ENCODE measurements at regions not wholly inside any gene's neighbourhood (a gene's known extent, or its start where the extent isn't known, plus 50 kb on each side); places are given as distances from the start of the nearest gene placed in this dataset.

- no peak for DNase-seq (ENCODE audit: low spot score)
- no peaks in the 10 kb centered on the region for H3K4me1 Mint-ChIP-seq (ENCODE audit: low read depth)
- no peak overlapping the region for H3K27ac Mint-ChIP-seq (ENCODE audit: unreplicated experiment)
- no peaks in the 10 kb centered on the region for H3K36me3 Mint-ChIP-seq (ENCODE audit: low read depth)
- H3K9me3 Mint-ChIP-seq (ENCODE audit: low read depth) = no peaks in the 10 kb centered on the region
- no peaks in the 10 kb centered on the region for H3K27me3 Mint-ChIP-seq (ENCODE audit: low read depth)
- H3K4me3 Mint-ChIP-seq (ENCODE audit: unreplicated experiment) = no peak overlapping the region
- no peak for TF ChIP-seq CTCF (IDR thresholded peaks at IDR 0.05)
Observed at GRCh38 chr12:70069221-70070105, 173.8 kb upstream of the CNOT2 start.

- H3K9me3 Mint-ChIP-seq (ENCODE audit: low read depth) = no peaks in the 10 kb centered on the region
- TF ChIP-seq CTCF (IDR thresholded peaks at IDR 0.05) = no peak
- no peaks in the 10 kb centered on the region for H3K4me1 Mint-ChIP-seq (ENCODE audit: low read depth)
- no peak overlapping the region for H3K4me3 Mint-ChIP-seq (ENCODE audit: unreplicated experiment)
- no peak overlapping the region for H3K27ac Mint-ChIP-seq (ENCODE audit: unreplicated experiment)
- no peaks in the 10 kb centered on the region for H3K27me3 Mint-ChIP-seq (ENCODE audit: low read depth)
- no peaks in the 10 kb centered on the region for H3K36me3 Mint-ChIP-seq (ENCODE audit: low read depth)
- no peak for DNase-seq (ENCODE audit: low spot score)
Observed at GRCh38 chr12:70070494-70071007, 172.7 kb upstream of the CNOT2 start.

DNA sequence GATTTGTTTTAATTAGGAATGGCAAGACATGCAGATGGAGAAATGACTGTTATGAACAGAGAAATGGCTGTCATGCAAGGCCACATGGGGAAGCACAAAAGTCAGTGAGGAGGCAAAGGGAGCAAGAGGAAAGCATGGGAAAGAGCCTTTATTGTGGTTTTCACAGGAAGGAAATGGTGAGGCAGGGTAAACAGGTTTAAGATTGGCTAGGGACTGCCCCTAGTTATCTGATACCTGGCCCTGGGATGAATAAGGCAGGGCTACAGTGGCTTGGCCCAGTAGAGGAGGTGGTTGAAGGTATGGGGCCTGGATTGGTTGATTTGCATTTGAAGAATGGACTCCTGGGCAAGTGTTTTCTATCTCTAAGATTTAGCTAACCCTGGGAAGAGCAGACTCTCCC is 168.7 kb upstream of the CNOT2 start:
- no peaks in the 10 kb centered on the region for H3K27me3 Mint-ChIP-seq (ENCODE audit: low read depth)
- H3K36me3 Mint-ChIP-seq (ENCODE audit: low read depth) = no peaks in the 10 kb centered on the region
- H3K9me3 Mint-ChIP-seq (ENCODE audit: low read depth) = no peaks in the 10 kb centered on the region
- DNase-seq (ENCODE audit: low spot score) = no peak
- no peak overlapping the region for H3K27ac Mint-ChIP-seq (ENCODE audit: unreplicated experiment)
- H3K4me1 Mint-ChIP-seq (ENCODE audit: low read depth) = no peaks in the 10 kb centered on the region
- no peak for TF ChIP-seq CTCF (IDR thresholded peaks at IDR 0.05)
- H3K4me3 Mint-ChIP-seq (ENCODE audit: unreplicated experiment) = no peak overlapping the region

GRCh38 chr12:70077441-70077840 is 165.8 kb upstream of the CNOT2 start:
- Mint-ChIP-seq H3K36me3 (ENCODE audit: low read depth) (no peaks in the 10 kb centered on the region), H3K9me3 (ENCODE audit: low read depth) (peaks cover 2% of the 10 kb centered on the region), H3K4me3 (ENCODE audit: unreplicated experiment) (no peak overlapping the region), H3K27ac (ENCODE audit: unreplicated experiment) (no peak overlapping the region), H3K27me3 (ENCODE audit: low read depth) (no peaks in the 10 kb centered on the region), H3K4me1 (ENCODE audit: low read depth) (no peaks in the 10 kb centered on the region)
- no peak for TF ChIP-seq CTCF (IDR thresholded peaks at IDR 0.05)
- DNase-seq (ENCODE audit: low spot score) = no peak

- Mint-ChIP-seq H3K9me3 (ENCODE audit: low read depth) (peaks cover 6% of the 10 kb centered on the region), H3K4me3 (ENCODE audit: unreplicated experiment) (no peak overlapping the region), H3K27ac (ENCODE audit: unreplicated experiment) (no peak overlapping the region), H3K36me3 (ENCODE audit: low read depth) (no peaks in the 10 kb centered on the region), H3K27me3 (ENCODE audit: low read depth) (no peaks in the 10 kb centered on the region), H3K4me1 (ENCODE audit: low read depth) (no peaks in the 10 kb centered on the region)
- no peak for TF ChIP-seq CTCF (IDR thresholded peaks at IDR 0.05)
- no peak for DNase-seq (ENCODE audit: low spot score)
Observed at GRCh38 chr12:70078161-70078560, 165.1 kb upstream of the CNOT2 start.
